GM18498 (cell line): ENCODE measurements at regions not wholly inside any gene's neighbourhood (a gene's known extent, or its start where the extent isn't known, plus 50 kb on each side); places are given as distances from the start of the nearest gene placed in this dataset.

ENCODE experiments used
- ATAC-seq: cut with Tn5 transposase; IDR thresholded peaks from one replicate; pipeline ENCODE4 v1.9.1; 2021; ENCODE audit warnings: mild to moderate bottlenecking, moderate library complexity; ENCODE audit not compliant: unreplicated experiment

DNA sequence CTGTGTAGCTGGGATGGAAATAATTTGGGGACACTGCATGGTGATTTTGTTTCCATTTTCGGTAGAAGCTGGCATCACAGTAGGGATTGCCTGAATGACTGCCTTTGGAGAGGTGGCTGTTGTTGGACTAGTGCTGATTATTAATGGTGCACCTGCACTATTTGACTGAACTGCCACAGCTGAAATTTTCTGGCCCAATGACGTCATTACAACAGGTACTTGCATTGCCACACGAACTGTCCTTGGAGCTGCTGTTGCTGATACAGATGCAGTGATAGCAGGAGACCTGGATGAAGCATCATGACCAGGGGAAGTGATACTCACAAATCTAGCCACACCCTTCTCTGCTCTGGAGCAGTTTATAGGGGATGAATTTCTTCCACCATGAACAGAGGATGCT, 95.6 kb upstream of the FOXC1 start:
- no peak for ATAC-seq

DNA sequence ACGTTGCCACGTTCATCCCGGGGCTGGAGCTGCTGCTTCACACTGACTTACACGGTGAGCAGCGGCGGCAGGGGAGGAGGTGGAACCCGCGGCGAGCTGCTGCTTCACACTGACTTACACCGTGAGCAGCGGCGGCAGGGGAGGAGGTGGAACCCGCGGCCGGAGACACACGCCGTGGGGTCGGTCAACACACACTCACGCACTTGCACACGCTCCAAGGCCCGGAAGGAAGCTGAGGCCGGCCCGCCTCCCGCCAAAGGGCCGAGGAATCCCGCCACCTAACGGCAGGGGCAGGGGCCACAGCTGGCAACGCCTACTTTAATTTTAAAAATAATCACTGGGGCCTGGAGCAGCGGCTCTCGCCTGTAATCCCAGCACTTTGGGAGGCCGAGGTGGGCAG, 94.4 kb upstream of the FOXC1 start:
- no peak for ATAC-seq

DNA sequence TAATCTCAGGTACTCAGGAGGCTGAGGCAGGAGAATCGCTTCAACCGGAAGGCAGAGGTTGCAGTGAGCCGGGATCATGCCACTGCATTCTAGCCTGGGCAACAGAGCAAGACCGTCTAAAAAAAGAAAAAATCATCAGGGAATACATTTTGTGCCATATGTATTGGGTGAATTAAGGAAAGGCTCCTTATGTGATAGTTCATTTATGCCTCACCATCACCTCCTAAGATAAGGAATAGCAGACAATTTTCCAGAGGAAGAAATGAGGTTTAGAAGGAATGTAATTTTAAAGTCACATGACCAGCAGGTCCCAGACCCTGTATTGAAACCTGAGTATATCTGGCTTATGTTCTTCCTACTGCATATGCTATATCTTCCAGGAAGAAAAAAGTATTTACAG, 93.9 kb upstream of the FOXC1 start:
- no peak for ATAC-seq

DNA sequence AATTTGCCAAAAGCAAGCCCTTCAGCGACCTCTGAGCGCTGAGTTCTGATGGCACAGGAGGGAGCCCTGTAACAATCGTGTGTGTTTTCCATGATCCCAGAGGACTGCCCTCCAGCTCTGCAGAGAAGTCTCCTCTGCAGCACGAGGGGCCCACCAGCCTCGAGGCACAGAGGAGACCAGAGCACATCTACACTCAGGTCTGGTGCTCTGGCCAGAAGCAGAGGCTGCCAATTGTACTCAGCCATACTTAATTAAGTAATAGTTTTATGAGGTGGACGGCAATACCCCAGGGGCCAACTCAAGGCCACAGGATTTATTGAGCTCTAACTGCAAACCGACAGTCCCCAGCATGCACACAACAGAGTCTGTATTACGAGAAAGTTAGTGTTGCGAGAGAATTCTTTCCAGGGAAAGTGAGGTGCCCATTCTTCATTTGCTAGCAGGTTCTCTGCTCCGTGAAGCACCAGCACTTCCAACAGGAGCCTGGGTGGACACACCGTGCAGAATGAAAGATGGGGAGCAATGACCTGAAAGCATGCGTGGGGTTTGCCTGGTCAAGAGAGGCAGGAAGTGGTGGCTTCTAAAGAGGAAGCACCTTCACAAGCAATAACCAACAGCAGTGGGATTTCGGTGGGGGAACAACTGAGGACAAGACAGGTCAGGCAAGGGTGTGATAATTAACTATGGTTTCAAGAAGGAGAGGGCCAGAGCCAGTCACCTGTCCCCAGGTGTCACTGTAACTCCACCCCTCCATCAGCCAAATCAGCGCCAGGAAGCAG, 92.8 kb upstream of the FOXC1 start:
- no peak for ATAC-seq

- ATAC-seq: no peak
Observed at GRCh38 chr6:1518855-1519254, 90.9 kb upstream of the FOXC1 start.

GRCh38 chr6:1519597-1519996, 90.1 kb upstream of the FOXC1 start:
- ATAC-seq: no peak

DNA sequence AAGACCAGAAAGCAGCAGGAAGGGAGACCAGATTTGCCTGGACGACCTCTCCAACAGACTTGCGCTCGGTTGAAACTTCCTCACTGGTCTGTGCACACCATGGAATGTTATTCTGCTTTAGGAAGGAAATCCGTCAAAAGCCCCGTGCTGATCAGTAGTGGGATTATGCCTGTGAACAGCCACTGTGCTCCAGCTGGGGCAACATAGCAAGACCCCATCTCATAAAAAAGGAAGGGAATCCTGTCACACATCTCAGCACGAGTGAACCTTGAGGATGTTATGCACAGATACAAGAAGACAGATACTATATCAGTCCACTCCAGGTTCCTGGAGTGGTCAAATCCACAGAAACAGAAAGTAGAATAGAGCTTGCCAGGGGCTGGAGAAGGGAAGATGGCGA, 86.9 kb upstream of the FOXC1 start:
- ATAC-seq: no peak

DNA sequence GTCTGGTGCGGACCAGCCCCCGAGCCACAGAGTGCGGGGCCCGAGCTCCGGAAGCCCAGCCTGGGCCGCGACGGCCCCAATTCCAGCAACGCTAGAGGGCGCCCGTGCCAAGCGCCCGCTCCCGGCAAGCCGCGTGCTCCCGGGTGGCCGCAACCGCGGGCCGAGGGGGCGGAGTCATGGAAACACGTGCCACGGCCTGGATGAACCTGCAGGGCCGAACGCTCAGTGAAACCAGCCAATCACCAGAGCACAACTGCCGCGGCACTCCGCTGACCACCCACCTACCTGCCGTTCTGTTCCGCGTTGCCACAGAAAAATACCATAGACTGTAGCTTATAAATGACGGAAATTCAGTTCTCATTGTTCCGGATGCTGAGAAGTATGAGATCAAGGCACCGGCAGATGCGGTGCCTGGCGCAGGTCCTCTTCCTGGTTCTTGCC, 85.7 kb upstream of the FOXC1 start:
- no peak for ATAC-seq

DNA sequence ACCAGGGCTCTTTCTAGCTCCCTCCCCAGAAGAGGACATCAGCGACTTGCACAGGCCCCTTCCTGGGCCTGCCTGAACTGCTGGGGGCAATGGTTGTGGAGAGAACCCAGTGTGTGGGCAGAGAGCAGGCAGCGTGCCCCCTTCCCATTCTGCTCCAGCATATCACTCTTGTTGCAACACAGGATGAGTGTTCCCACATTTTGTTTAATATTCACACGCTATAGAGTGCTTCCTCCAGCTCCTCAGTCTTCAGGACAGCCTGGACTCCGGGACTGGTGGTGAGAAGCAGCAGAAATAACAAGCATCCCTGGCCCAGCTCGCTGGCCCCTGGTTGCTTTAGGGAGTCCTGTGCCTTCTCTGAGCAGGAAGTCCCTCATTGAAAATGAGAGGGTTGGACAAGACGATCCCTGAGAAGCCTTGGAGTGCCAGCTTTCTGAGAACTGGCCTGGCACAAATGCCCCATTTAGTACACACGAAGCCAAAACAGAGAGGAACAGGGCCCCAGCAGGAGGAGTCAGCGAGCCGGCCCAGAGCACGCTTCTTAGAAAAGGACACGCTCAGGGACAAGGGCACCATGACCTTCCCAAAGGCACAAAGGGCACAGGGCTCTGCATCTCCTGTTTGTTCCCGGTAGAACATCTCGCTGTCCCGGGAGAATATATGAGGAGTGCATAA, 84.2 kb upstream of the FOXC1 start:
- no peak for ATAC-seq

DNA sequence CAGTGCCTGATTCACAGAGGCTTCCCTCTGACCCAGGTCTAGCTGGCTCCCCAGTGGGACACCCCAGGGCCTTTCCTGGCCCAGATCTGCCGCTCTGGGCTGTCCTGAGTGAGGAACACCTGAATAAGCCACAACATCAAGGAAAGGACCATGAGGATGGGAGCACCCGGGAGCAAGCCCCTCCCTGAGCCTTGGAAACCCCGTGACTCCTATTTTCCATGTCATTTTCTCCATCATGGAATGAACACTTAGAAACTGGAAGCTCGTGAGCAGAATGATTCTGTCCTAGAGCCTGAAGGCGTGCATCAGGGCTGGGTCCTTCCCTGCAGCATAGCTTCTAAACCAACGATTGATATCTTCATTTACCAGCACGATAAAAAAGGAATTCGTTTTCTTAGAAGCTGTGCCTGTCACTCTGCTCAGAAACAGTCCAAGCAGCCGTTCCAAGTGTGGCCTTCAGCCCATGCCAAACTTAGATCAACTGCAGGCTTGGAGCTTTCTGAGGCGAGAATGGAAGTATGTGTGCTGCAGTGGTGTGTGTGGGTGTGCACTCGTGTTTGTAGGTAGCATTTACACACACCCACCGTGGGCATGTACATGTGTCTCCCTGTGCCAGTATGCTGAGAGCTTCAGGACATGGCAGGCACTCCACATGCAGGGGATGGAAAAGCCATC, 83.2 kb upstream of the FOXC1 start:
- ATAC-seq: no peak

- ATAC-seq: no peak
Observed at GRCh38 chr6:1527073-1527457, 82.7 kb upstream of the FOXC1 start.

GRCh38 chr6:1535295-1535694, 74.4 kb upstream of the FOXC1 start:
- ATAC-seq: no peak

DNA sequence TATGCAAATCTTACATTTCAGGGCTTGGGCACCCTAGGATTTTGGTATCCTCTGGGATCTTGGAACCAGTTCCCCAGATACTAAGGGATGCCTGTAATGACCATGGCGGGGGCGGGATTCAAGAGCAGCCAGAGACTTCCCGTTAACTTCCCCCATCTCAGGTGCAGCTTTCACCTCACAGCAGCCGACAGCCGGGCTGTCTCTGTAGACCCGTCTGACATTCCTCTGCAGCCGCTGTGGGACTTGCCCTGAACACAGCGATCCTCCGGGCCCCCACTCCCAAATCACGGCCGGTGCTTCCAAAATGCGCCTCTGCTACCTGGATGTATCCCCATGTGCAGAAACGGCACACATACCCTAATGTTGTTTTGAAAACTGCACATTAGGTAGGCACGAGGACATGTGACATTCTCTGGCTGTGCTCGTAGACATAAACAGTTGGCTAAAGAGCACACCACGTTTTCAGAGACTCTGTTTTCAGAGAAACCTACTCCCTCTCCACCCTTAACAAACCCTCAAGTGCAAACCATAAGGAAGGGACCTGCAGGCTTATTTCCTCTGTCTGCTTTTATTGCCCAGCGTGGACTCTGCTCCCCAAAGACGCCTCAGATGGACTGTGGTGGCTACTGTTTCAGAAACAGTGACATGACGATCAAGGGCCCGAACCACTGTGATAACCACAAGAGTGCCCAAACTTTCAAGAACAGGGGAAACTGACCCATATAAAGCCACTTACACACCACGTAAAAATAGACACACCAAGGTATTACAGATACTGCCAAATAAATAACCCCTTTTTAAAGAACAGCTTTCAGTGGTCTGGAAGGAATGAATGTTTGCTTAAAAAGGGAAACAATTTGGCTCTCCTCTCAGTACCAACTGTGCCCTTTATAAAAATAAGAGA, 72.9 kb upstream of the FOXC1 start:
- ATAC-seq: no peak

GRCh38 chr6:1538369-1538768, 71.3 kb upstream of the FOXC1 start:
- no peak for ATAC-seq

DNA sequence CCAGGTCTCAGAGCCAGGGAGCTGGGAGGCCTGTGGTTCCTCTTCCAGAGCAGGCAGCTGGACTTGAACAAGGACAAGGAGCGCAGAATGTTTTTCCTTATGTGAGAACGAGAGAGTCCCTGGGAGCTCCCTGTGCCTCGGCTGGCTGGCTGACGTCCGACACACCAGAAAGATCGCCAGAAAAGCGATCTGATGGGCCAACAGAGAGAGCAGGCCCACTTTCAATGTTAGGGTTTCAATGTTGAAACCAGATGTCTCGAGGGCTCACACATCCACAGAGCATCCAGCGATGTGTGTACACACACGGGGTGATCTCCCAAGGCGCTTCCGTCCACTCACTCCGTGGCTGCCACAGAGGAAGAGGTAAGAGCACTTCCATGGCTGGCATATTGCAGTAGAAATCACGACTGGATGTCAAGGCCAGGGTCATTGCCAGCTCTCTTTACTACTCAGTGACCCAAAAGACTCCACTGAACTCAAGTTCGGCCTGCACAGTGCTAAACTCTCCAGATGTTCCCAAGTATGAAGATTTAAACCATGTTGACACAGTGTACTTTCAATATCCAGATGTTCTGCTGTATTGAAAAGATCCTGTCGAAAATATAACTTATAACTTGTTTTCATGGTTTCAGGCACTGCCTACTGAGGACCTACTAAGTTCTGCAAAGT, 70.8 kb upstream of the FOXC1 start:
- no peak for ATAC-seq

GRCh38 chr6:1540864-1541521, 68.7 kb upstream of the FOXC1 start:
- ATAC-seq: no peak

DNA sequence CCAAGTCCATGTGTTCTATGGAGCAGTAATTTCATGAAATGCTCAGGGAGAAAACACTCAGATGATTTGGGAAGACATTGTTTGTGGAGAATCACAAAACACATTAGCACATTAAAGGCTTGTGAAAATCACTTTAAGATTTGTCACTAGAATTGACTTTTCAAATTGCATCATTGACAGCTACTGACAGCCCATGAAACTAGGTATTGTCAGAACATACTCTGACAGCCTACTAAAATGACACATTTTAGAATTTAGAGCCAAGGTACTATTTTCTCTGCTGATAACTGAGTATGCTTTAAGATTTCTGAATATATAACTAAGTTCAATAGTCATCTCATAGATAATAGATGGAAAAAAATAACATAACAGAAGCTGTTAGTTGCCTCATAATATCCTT, 67.4 kb upstream of the FOXC1 start:
- ATAC-seq: no peak

DNA sequence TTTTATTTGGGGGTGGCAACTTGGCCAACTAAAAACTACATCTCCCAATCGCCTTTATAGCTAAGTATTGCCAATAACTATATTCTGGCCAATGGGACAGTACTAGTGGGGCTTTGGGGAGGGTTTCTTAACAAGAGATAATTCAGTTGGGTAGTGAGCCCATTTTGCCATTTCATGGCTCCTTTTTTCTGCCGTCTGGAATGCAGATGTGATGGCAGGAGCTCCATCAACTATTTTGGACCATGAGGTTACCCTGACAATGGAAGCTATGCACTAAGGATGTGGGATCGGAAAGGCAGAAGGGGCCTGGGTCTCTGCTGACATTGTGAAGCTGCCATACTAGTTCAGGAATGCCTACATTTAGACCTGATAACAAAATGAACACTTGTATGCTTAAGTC, 67.0 kb upstream of the FOXC1 start:
- no peak for ATAC-seq

DNA sequence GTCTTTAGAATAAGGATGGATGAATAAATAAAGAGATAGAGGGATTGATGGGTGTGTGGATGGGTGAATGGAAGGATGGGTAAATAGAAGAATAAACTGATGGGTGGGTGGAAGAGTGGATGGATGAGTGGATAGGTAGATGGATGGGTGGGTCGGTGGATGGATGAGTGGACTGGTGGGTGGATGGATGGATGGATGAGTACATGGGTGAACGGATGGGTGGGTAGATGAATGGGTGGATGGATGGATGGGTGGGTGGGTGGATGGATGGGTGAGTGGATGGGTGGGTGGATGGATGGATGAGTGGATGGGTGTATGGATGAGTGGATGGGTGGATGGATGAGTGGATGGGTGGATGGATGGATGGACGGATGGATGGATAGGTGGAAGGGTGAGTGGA, 65.7 kb upstream of the FOXC1 start:
- no peak for ATAC-seq

DNA sequence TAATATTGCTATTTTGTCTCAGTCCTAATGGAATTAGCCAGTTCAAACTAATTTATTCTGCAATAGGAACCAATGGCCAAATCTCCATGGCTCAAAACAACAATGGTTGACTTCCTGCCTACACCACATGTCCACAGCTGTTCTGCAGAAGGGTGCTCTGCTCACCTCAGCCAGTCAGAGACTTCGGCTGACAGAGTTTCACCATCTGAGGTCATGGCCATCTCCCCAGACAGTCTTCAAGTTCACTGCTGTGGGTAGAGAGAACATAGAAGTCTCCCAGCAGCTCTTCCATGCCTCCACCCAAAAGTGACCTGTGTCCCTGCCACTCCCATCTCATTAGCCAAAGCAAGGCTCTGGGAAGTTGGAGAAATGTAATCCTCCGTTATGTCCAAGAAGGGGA, 65.1 kb upstream of the FOXC1 start:
- ATAC-seq: no peak
